OCI-LY7 (cell line): ENCODE measurements at regions not wholly inside any gene's neighbourhood (a gene's known extent, or its start where the extent isn't known, plus 50 kb on each side); places are given as distances from the start of the nearest gene placed in this dataset.

Source experiments
- EZH2phosphoT487 ChIP-seq: fragments of 200-600 bp; sonication (generic); IDR thresholded peaks from 2 replicates; pipeline ENCODE4 v1.6.1; 2018; ENCODE audit warnings: low read depth, borderline replicate concordance, mild to moderate bottlenecking, mixed run types, antibody characterized with exemption, low read length, moderate library complexity, mixed read lengths
- TF ChIP-seq, protein P1 (sequence below): fragments of 200-600 bp; sonication (generic); conservative IDR thresholded peaks from 2 replicates; pipeline ENCODE4 v1.5.1; 2014; ENCODE audit warnings: mild to moderate bottlenecking, antibody characterized with exemption, low read length, moderate library complexity, mixed read lengths

DNA sequence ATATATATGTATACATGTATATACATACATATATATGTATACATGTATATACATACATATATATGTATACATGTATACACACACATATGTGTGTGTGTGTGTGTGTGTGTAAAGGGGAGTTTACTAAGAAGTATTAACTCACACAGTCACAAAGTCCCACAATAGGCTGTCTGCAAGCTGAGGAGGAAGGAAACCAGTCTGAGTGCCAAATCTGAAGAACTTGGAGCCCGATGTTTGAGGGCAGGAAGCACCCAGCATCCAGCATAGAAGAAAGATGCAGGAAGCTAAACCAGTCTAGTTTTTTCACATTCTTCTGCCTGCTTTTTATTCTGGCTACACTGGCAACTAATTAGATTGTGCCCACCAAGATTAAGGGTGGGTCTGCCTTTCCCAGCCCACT is 591.5 kb downstream of the PRR16 start:
- TF ChIP-seq EZH2phosphoT487, result no peak
- TF ChIP-seq, protein P1, sequence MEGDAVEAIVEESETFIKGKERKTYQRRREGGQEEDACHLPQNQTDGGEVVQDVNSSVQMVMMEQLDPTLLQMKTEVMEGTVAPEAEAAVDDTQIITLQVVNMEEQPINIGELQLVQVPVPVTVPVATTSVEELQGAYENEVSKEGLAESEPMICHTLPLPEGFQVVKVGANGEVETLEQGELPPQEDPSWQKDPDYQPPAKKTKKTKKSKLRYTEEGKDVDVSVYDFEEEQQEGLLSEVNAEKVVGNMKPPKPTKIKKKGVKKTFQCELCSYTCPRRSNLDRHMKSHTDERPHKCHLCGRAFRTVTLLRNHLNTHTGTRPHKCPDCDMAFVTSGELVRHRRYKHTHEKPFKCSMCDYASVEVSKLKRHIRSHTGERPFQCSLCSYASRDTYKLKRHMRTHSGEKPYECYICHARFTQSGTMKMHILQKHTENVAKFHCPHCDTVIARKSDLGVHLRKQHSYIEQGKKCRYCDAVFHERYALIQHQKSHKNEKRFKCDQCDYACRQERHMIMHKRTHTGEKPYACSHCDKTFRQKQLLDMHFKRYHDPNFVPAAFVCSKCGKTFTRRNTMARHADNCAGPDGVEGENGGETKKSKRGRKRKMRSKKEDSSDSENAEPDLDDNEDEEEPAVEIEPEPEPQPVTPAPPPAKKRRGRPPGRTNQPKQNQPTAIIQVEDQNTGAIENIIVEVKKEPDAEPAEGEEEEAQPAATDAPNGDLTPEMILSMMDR, result no peak
